ENCODE measurements at regions not wholly inside any gene's neighbourhood (a gene's known extent, or its start where the extent isn't known, plus 50 kb on each side); places are given as distances from the start of the nearest gene placed in this dataset.

DNA sequence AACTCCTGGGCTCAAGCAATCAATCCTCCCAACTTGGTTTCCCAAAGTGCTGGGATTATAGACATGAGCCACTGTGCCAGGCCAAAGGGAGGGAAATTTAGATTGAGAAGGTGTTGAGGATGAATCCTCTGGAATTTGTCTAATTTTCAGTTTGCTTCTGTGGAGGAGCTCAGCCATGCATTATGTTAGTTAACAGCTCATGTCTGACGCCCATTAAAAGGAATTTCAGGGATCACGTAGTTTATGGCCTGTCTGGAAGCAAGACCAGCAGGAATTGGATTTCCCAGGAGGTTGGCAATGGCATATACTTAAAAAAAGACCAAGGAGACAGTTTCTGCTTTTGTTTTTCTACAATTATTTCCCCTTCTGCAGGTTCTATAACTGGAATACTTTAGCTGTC lies 165.7 kb downstream of the OTUD1 start:
- TF ChIP-seq PHF8 (conservative IDR thresholded peaks at IDR 0.05; ENCODE audit: low read depth, low read length), result no peak
- TF ChIP-seq TEAD4 (IDR thresholded peaks at IDR 0.05; ENCODE audit: low read depth, low read length), result no peak
- no peak for TF ChIP-seq TAF1 (IDR thresholded peaks at IDR 0.05; ENCODE audit: low read depth, low read length)
- TF ChIP-seq RFX5 (IDR thresholded peaks at IDR 0.05; ENCODE audit: borderline replicate concordance, low read depth, low read length), result no peak
- TF ChIP-seq ASH2L (IDR thresholded peaks at IDR 0.05; ENCODE audit: low read length), result no peak
- no peak for TF ChIP-seq ZNF274 (IDR thresholded peaks at IDR 0.05; ENCODE audit: borderline replicate concordance, extremely low read depth, low read length)
